ENCODE measurements at regions not wholly inside any gene's neighbourhood (a gene's known extent, or its start where the extent isn't known, plus 50 kb on each side); places are given as distances from the start of the nearest gene placed in this dataset.

GRCh38 chr13:87999788-88000187 is 328.6 kb downstream of the SLITRK5 start:
- H3K9me3 ChIP-seq, result no peaks in the 10 kb centered on the region
- TF ChIP-seq POLR2AphosphoS5 (IDR thresholded peaks at IDR 0.05; ENCODE audit: insufficient read depth in 1 of 2, low read depth in 1 of 2) (no peak), POLR2A (IDR thresholded peaks at IDR 0.05) (no peak)
- TF ChIP-seq, protein P1, sequence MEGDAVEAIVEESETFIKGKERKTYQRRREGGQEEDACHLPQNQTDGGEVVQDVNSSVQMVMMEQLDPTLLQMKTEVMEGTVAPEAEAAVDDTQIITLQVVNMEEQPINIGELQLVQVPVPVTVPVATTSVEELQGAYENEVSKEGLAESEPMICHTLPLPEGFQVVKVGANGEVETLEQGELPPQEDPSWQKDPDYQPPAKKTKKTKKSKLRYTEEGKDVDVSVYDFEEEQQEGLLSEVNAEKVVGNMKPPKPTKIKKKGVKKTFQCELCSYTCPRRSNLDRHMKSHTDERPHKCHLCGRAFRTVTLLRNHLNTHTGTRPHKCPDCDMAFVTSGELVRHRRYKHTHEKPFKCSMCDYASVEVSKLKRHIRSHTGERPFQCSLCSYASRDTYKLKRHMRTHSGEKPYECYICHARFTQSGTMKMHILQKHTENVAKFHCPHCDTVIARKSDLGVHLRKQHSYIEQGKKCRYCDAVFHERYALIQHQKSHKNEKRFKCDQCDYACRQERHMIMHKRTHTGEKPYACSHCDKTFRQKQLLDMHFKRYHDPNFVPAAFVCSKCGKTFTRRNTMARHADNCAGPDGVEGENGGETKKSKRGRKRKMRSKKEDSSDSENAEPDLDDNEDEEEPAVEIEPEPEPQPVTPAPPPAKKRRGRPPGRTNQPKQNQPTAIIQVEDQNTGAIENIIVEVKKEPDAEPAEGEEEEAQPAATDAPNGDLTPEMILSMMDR (IDR thresholded peaks at IDR 0.05), result no peak
- no peaks in the 10 kb centered on the region for H3K4me1 ChIP-seq
- intact Hi-C loops (cut with DNase I), result no loop called here
- no peak overlapping the region for H3K27ac ChIP-seq
- no peaks in the 10 kb centered on the region for H3K36me3 ChIP-seq
- H3K4me3 ChIP-seq, result no peak overlapping the region
- H3K27me3 ChIP-seq, result no peaks in the 10 kb centered on the region
- no peak for DNase-seq (ENCODE audit: extremely low spot score in 2 of 2)

- intact Hi-C loops (cut with DNase I), result no loop called here
- Histone ChIP-seq H3K27me3 (no peaks in the 10 kb centered on the region), H3K36me3 (no peaks in the 10 kb centered on the region), H3K4me3 (no peak overlapping the region), H3K27ac (no peak overlapping the region), H3K4me1 (no peaks in the 10 kb centered on the region), H3K9me3 (no peaks in the 10 kb centered on the region)
- DNase-seq (ENCODE audit: extremely low spot score in 2 of 2), result no peak
- TF ChIP-seq, protein P1 (IDR thresholded peaks at IDR 0.05), result no peak
- no peak for TF ChIP-seq POLR2A (IDR thresholded peaks at IDR 0.05)
- TF ChIP-seq POLR2AphosphoS5 (IDR thresholded peaks at IDR 0.05; ENCODE audit: insufficient read depth in 1 of 2, low read depth in 1 of 2), result no peak
Measured at GRCh38 chr13:88000239-88000638, 329.1 kb downstream of the SLITRK5 start.

GRCh38 chr13:88000787-88001186 is 329.6 kb downstream of the SLITRK5 start:
- TF ChIP-seq, protein P1 (IDR thresholded peaks at IDR 0.05), result no peak
- TF ChIP-seq POLR2AphosphoS5 (IDR thresholded peaks at IDR 0.05; ENCODE audit: insufficient read depth in 1 of 2, low read depth in 1 of 2) (no peak), POLR2A (IDR thresholded peaks at IDR 0.05) (no peak)
- no peak for DNase-seq (ENCODE audit: extremely low spot score in 2 of 2)
- H3K4me1 ChIP-seq, result no peaks in the 10 kb centered on the region
- H3K9me3 ChIP-seq, result no peaks in the 10 kb centered on the region
- H3K27ac ChIP-seq, result no peak overlapping the region
- no peaks in the 10 kb centered on the region for H3K36me3 ChIP-seq
- no peaks in the 10 kb centered on the region for H3K27me3 ChIP-seq
- H3K4me3 ChIP-seq, result no peak overlapping the region
- intact Hi-C loops (cut with DNase I), result no loop called here

GRCh38 chr13:88005188-88005587 is 334.0 kb downstream of the SLITRK5 start:
- TF ChIP-seq POLR2A (IDR thresholded peaks at IDR 0.05) (no peak), POLR2AphosphoS5 (IDR thresholded peaks at IDR 0.05; ENCODE audit: insufficient read depth in 1 of 2, low read depth in 1 of 2) (no peak)
- TF ChIP-seq, protein P1 (IDR thresholded peaks at IDR 0.05), result no peak

DNA sequence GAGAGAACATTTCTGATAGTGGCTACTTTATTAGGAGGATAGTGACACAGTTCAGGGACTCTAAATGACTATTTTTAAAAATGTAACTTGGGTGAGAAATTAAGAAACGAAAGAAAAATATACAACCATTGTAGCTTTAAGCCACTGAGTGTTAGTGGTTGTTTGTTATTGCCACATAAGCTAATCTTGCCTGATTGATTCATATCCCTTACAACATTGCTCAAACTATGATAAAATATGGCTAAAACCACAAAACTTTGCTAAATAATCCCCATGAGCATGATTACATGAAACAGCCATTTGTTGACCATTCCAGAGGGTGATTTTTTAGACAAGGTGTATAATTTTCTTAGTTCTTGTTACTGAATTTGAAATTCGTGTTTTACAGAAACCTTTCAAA is 343.4 kb downstream of the SLITRK5 start:
- no peak for DNase-seq (ENCODE audit: extremely low spot score in 2 of 2)
- no peaks in the 10 kb centered on the region for H3K27me3 ChIP-seq
- H3K36me3 ChIP-seq, result no peaks in the 10 kb centered on the region
- H3K4me1 ChIP-seq, result no peaks in the 10 kb centered on the region
- no peak overlapping the region for H3K4me3 ChIP-seq
- no peaks in the 10 kb centered on the region for H3K9me3 ChIP-seq
- no peak for TF ChIP-seq POLR2AphosphoS5 (IDR thresholded peaks at IDR 0.05; ENCODE audit: insufficient read depth in 1 of 2, low read depth in 1 of 2)
- TF ChIP-seq, protein P1 (IDR thresholded peaks at IDR 0.05), result no peak
- TF ChIP-seq POLR2A (IDR thresholded peaks at IDR 0.05), result no peak
- H3K27ac ChIP-seq, result no peak overlapping the region
- intact Hi-C loops (cut with DNase I), result no loop called here

More at GRCh38 chr13:88005188-88005587, 334.0 kb downstream of the SLITRK5 start:
- H3K36me3 ChIP-seq, result no peaks in the 10 kb centered on the region
- intact Hi-C loops (cut with DNase I), result no loop called here
- no peak overlapping the region for H3K4me3 ChIP-seq
- H3K9me3 ChIP-seq, result no peaks in the 10 kb centered on the region
- no peak for DNase-seq (ENCODE audit: extremely low spot score in 2 of 2)
- H3K27ac ChIP-seq, result no peak overlapping the region
- no peaks in the 10 kb centered on the region for H3K4me1 ChIP-seq
- no peaks in the 10 kb centered on the region for H3K27me3 ChIP-seq

Data from vagina (tissue), 2 donors.